Colonic mucosa (tissue), 4 donors: ENCODE measurements at regions not wholly inside any gene's neighbourhood (a gene's known extent, or its start where the extent isn't known, plus 50 kb on each side); places are given as distances from the start of the nearest gene placed in this dataset.
"Not testable (repeated sequence)": the region's sequence is repeated elsewhere in the genome, so short reads cannot be mapped to it uniquely, and the experiment has no call there.

ENCODE experiments used
- DNase-seq: peaks from one replicate; pipeline ENCODE4 v3.0.0-alpha.2; 2020
- H3K27ac ChIP-seq: fragments of 200-600 bp; one replicate; pipeline ENCODE4 v1.8.0; 2021
- H3K27me3 ChIP-seq: fragments of 200-600 bp; one replicate; pipeline ENCODE4 v1.8.0; 2021
- H3K36me3 ChIP-seq: fragments of 200-600 bp; one replicate; pipeline ENCODE4 v1.8.0; 2021
- H3K4me1 ChIP-seq: fragments of 200-600 bp; one replicate; pipeline ENCODE4 v1.8.0; 2021; ENCODE audit warnings: mild to moderate bottlenecking
- H3K4me3 ChIP-seq: fragments of 200-600 bp; one replicate; pipeline ENCODE4 v1.8.0; 2021
- H3K9ac ChIP-seq, 2 donors: one replicate each; pipeline ENCODE4 v1.7.0; 2013; ENCODE audit warnings: control low read depth in 2 of 2, low read depth in 2 of 2, low read length in 2 of 2
- H3K9me3 ChIP-seq: fragments of 200-600 bp; one replicate; pipeline ENCODE4 v1.8.0; 2021
- CTCF ChIP-seq: fragments of 200-600 bp; IDR thresholded peaks from one replicate; pipeline ENCODE4 v1.8.0; 2022; ENCODE audit warnings: antibody characterized with exemption, mild to moderate bottlenecking
- intact Hi-C: fragments of 100-400 bp; cut with DNase I; formaldehyde crosslinking; loops from one replicate; pipeline ENCODE4 v1.14.1; 2022
- donor health status: healthy.
- donor health status: DM: no; HTN: no; CAD: no.
- donor health status: DM: no; HTN: no; CAD: no.

GRCh38 chr2:221958224-221958623 is 340.6 kb downstream of the PAX3 start:
- no peak for TF ChIP-seq CTCF

GRCh38 chr2:221948076-221948475 is 350.7 kb downstream of the PAX3 start:
- Histone ChIP-seq H3K9ac (no peak overlapping the region), H3K4me3 (no peak overlapping the region), H3K27me3 (no peaks in the 10 kb centered on the region), H3K9me3 (no peaks in the 10 kb centered on the region), H3K36me3 (no peaks in the 10 kb centered on the region), H3K27ac (no peak overlapping the region), H3K4me1 (no peaks in the 10 kb centered on the region)
- DNase-seq = no peak
- intact Hi-C loops = no loop called here
- no peak for TF ChIP-seq CTCF

More at GRCh38 chr2:221958224-221958623, 340.6 kb downstream of the PAX3 start:
- no peaks in the 10 kb centered on the region for H3K27me3 ChIP-seq
- no peaks in the 10 kb centered on the region for H3K9me3 ChIP-seq
- no peak overlapping the region for H3K9ac ChIP-seq
- H3K27ac ChIP-seq = no peak overlapping the region
- intact Hi-C loops = no loop called here
- H3K4me3 ChIP-seq = no peak overlapping the region
- no peak for DNase-seq
- no peaks in the 10 kb centered on the region for H3K4me1 ChIP-seq
- no peaks in the 10 kb centered on the region for H3K36me3 ChIP-seq

- H3K9me3 ChIP-seq, H3K27ac ChIP-seq, H3K4me1 ChIP-seq, H3K9ac ChIP-seq, DNase-seq, H3K36me3 ChIP-seq, H3K27me3 ChIP-seq, intact Hi-C loops, H3K4me3 ChIP-seq: not testable (repeated sequence)
These were observed 354.3 kb downstream of the PAX3 start for GRCh38 chr2:221944452-221944851.

GRCh38 chr2:221943076-221943810 is 355.6 kb downstream of the PAX3 start:
- intact Hi-C loops = no loop called here
- Histone ChIP-seq H3K4me1 (no peaks in the 10 kb centered on the region), H3K36me3 (no peaks in the 10 kb centered on the region), H3K4me3 (no peak overlapping the region), H3K9ac (no peak overlapping the region), H3K9me3 (no peaks in the 10 kb centered on the region), H3K27ac (no peak overlapping the region), H3K27me3 (no peaks in the 10 kb centered on the region)
- TF ChIP-seq CTCF = no peak
- DNase-seq = no peak

- no peaks in the 10 kb centered on the region for H3K36me3 ChIP-seq
- H3K4me1 ChIP-seq = no peaks in the 10 kb centered on the region
- no peak overlapping the region for H3K4me3 ChIP-seq
- H3K9ac ChIP-seq = no peak overlapping the region
- no peak for TF ChIP-seq CTCF
- no peak overlapping the region for H3K27ac ChIP-seq
- DNase-seq = no peak
- H3K27me3 ChIP-seq = no peaks in the 10 kb centered on the region
- H3K9me3 ChIP-seq = no peaks in the 10 kb centered on the region
- intact Hi-C loops = no loop called here
These were observed 359.3 kb upstream of the EPHA4 start for GRCh38 chr2:221931251-221931991.

- Histone ChIP-seq H3K4me3 (no peak overlapping the region), H3K27me3 (no peaks in the 10 kb centered on the region), H3K27ac (no peak overlapping the region), H3K36me3 (no peaks in the 10 kb centered on the region), H3K9me3 (no peaks in the 10 kb centered on the region), H3K4me1 (no peaks in the 10 kb centered on the region), H3K9ac (no peak overlapping the region)
- intact Hi-C loops = no loop called here
- no peak for DNase-seq
- TF ChIP-seq CTCF = no peak
These were observed 357.2 kb upstream of the EPHA4 start for GRCh38 chr2:221929259-221929658.
